OCI-LY7 (cell line): ENCODE measurements at regions not wholly inside any gene's neighbourhood (a gene's known extent, or its start where the extent isn't known, plus 50 kb on each side); places are given as distances from the start of the nearest gene placed in this dataset.

ENCODE experiments used
- BruUV-seq: library from RNA; stranded (reverse); fragments of 400-500 nt; replicated peaks from 2 replicates; lab custom pipeline; 2021; lab: Mats Ljungman, UMichigan
- CTCF ChIA-PET: fragments of 300-600 bp; sonication (Branson Sonifier 250); formaldehyde crosslinking; loops from one replicate; lab custom pipeline; 2022; ENCODE audit warnings: antibody characterized with exemption; ENCODE audit not compliant: unreplicated experiment; lab: Charles Lee
- POLR2A ChIA-PET: fragments of 300-600 bp; sonication (Branson Sonifier 250); formaldehyde crosslinking; loops from one replicate; lab custom pipeline; 2022; ENCODE audit warnings: antibody characterized with exemption; lab: Charles Lee
- DNase-seq: peaks from one replicate; pipeline ENCODE4 v3.0.0-alpha.2; 2015; ENCODE audit warnings: low spot score
- H2AFZ ChIP-seq: fragments of 200-600 bp; sonication (generic), shearing (Covaris generic); 2 replicates; pipeline ENCODE4 v1.6.1; 2014; ENCODE audit warnings: mild to moderate bottlenecking, antibody characterized with exemption, low read length, moderate library complexity
- H3K27ac ChIP-seq: fragments of 200-600 bp; sonication (generic); 2 replicates; pipeline ENCODE4 v1.5.1; 2014; ENCODE audit warnings: mixed run types, low read depth, mild to moderate bottlenecking, moderate library complexity, low read length, inconsistent platforms; ENCODE audit not compliant: poor library complexity, severe bottlenecking
- H3K36me3 ChIP-seq: fragments of 200-600 bp; sonication (generic); 2 replicates; pipeline ENCODE4 v1.6.1; 2014; ENCODE audit warnings: mild to moderate bottlenecking, antibody characterized with exemption, low read length, moderate library complexity, mixed read lengths; ENCODE audit not compliant: insufficient read depth
- H3K4me1 ChIP-seq: fragments of 200-600 bp; sonication (generic); 2 replicates; pipeline ENCODE4 v1.5.1; 2014; ENCODE audit warnings: mild to moderate bottlenecking, low read length; ENCODE audit not compliant: insufficient read depth, poor library complexity, severe bottlenecking
- H3K4me2 ChIP-seq: fragments of 200-600 bp; sonication (generic); 2 replicates; pipeline ENCODE4 v1.6.1; 2014; ENCODE audit warnings: mild to moderate bottlenecking, low read length
- H3K4me3 ChIP-seq: fragments of 200-600 bp; sonication (generic); 2 replicates; pipeline ENCODE4 v1.5.1; 2014; ENCODE audit warnings: mild to moderate bottlenecking, low read depth, low read length; ENCODE audit not compliant: poor library complexity, severe bottlenecking
- H3K79me2 ChIP-seq: fragments of 200-600 bp; sonication (generic); 2 replicates; pipeline ENCODE4 v1.6.1; 2016; ENCODE audit warnings: low read depth, mild to moderate bottlenecking, low read length, moderate library complexity, mixed read lengths; ENCODE audit not compliant: insufficient read depth
- H3K9me2 ChIP-seq: fragments of 200-600 bp; sonication (generic); 2 replicates; pipeline ENCODE4 v1.6.1; 2016; ENCODE audit warnings: mild to moderate bottlenecking, low read length, mixed read lengths; ENCODE audit not compliant: insufficient read depth
- H3K9me3 ChIP-seq: fragments of 200-600 bp; sonication (generic); 2 replicates; pipeline ENCODE4 v1.6.1; 2014; ENCODE audit warnings: mild to moderate bottlenecking, mixed run types, low read length, mixed read lengths
- H4K20me1 ChIP-seq: fragments of 200-600 bp; sonication (generic); 2 replicates; pipeline ENCODE4 v1.6.1; 2014; ENCODE audit warnings: mild to moderate bottlenecking, antibody characterized with exemption, low read length, moderate library complexity, mixed read lengths; ENCODE audit not compliant: insufficient read depth
- EZH2phosphoT487 ChIP-seq: fragments of 200-600 bp; sonication (generic); IDR thresholded peaks from 2 replicates; pipeline ENCODE4 v1.6.1; 2018; ENCODE audit warnings: low read depth, borderline replicate concordance, mild to moderate bottlenecking, mixed run types, antibody characterized with exemption, low read length, moderate library complexity, mixed read lengths
- intact Hi-C: fragments of 100-400 bp; cut with micrococcal nuclease; formaldehyde crosslinking; loops from one replicate; pipeline ENCODE4 v1.10.0; 2022; ENCODE audit not compliant: unreplicated experiment
- TF ChIP-seq, protein P1 (sequence below): fragments of 200-600 bp; sonication (generic); conservative IDR thresholded peaks from 2 replicates; pipeline ENCODE4 v1.5.1; 2014; ENCODE audit warnings: mild to moderate bottlenecking, antibody characterized with exemption, low read length, moderate library complexity, mixed read lengths

DNA sequence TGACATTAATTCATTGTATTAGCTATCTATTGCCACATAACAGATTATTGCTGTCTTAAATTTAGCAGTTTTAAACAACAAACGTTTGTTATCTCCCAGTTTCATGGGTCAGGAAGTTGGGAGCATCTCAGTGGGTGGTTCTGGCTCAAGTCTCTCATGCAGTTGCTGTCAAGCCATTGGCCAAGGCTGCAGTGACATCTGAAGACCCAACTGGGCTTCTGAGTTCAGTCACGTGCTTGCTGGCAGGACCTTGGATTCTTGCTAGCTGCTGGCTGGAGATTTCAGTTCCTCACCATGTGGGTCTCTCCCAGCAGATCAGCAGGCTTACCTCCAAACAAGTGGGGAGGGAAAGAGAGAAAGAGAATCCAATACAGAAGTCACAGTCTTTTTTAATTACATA lies 152.6 kb upstream of the EXOC2 start:
- no peak overlapping the region for H3K27ac ChIP-seq
- TF ChIP-seq, protein P1, sequence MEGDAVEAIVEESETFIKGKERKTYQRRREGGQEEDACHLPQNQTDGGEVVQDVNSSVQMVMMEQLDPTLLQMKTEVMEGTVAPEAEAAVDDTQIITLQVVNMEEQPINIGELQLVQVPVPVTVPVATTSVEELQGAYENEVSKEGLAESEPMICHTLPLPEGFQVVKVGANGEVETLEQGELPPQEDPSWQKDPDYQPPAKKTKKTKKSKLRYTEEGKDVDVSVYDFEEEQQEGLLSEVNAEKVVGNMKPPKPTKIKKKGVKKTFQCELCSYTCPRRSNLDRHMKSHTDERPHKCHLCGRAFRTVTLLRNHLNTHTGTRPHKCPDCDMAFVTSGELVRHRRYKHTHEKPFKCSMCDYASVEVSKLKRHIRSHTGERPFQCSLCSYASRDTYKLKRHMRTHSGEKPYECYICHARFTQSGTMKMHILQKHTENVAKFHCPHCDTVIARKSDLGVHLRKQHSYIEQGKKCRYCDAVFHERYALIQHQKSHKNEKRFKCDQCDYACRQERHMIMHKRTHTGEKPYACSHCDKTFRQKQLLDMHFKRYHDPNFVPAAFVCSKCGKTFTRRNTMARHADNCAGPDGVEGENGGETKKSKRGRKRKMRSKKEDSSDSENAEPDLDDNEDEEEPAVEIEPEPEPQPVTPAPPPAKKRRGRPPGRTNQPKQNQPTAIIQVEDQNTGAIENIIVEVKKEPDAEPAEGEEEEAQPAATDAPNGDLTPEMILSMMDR: no peak
- TF ChIP-seq EZH2phosphoT487: no peak
- no peak for DNase-seq
- ChIA-PET POLR2A (no interaction called here), CTCF (no interaction called here)
- no peak overlapping the region for H2AFZ ChIP-seq
- intact Hi-C loops: no loop called here
- H4K20me1 ChIP-seq: no peaks in the 10 kb centered on the region
- H3K4me2 ChIP-seq: no peak overlapping the region
- no peaks in the 10 kb centered on the region for H3K9me2 ChIP-seq
- BruUV-seq: no TSS peak
- H3K36me3 ChIP-seq: no peaks in the 10 kb centered on the region
- no peaks in the 10 kb centered on the region for H3K9me3 ChIP-seq
- H3K79me2 ChIP-seq: no peaks in the 10 kb centered on the region
- H3K4me1 ChIP-seq: no peaks in the 10 kb centered on the region
- H3K4me3 ChIP-seq: no peak overlapping the region

DNA sequence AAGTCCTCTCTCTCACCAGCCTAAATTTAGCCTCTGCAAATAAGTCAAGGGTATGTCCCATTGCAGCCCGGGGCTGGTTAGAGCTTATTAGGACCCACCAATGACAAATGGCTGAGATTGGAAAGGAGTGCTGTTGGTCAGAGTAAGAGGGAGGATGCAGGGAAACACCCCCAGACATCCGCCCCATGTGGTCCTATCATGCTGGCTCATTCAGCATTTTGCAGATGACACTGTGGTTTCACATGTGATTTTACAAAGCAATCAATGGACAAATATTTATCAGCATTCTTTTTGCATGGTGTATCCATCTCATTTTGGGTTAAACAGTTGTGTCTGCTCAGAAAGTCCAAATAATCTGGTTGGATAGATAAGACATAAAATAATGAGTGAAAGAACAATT lies 152.2 kb upstream of the EXOC2 start:
- no peak overlapping the region for H3K4me2 ChIP-seq
- H3K4me3 ChIP-seq: no peak overlapping the region
- intact Hi-C loops: no loop called here
- ChIA-PET CTCF (no interaction called here), POLR2A (interaction anchor here (1.1 kb wide), 1 partner anchor 171 kb away, joined by 3 read pairs; no protein-coding TSS in a partner anchor)
- H2AFZ ChIP-seq: no peak overlapping the region
- H3K9me2 ChIP-seq: no peaks in the 10 kb centered on the region
- TF ChIP-seq EZH2phosphoT487: no peak
- TF ChIP-seq, protein P1: no peak
- H3K27ac ChIP-seq: no peak overlapping the region
- no peaks in the 10 kb centered on the region for H3K79me2 ChIP-seq
- no TSS peak for BruUV-seq
- H3K36me3 ChIP-seq: no peaks in the 10 kb centered on the region
- H3K4me1 ChIP-seq: no peaks in the 10 kb centered on the region
- H4K20me1 ChIP-seq: no peaks in the 10 kb centered on the region
- no peaks in the 10 kb centered on the region for H3K9me3 ChIP-seq
- DNase-seq: no peak

DNA sequence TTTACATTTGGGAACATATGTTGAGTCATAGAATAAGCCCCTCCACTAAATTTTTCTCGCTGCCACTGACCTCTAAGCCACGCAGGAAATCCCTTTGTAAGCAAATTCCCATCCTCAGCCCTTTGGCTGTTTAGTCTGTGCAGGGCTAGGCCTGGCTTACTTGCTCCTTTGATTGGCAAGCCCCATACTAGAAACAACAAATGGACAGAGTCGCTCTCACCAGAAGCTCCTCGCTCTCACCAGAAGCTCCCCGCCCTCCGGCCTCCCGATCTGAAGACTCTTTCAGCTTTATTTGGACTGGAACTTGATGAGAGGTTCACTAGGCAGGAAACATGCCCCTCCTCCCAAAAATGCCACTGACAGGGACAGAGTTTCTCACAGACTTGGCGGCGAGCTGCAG lies 149.2 kb upstream of the EXOC2 start:
- Histone ChIP-seq H3K36me3 (no peaks in the 10 kb centered on the region), H4K20me1 (no peaks in the 10 kb centered on the region), H3K9me2 (no peaks in the 10 kb centered on the region), H3K9me3 (no peaks in the 10 kb centered on the region), H3K4me3 (no peak overlapping the region), H3K79me2 (no peaks in the 10 kb centered on the region), H3K4me2 (no peak overlapping the region), H3K4me1 (no peaks in the 10 kb centered on the region), H3K27ac (no peak overlapping the region), H2AFZ (no peak overlapping the region)
- TF ChIP-seq EZH2phosphoT487: no peak
- TF ChIP-seq, protein P1: no peak
- ChIA-PET POLR2A (no interaction called here), CTCF (interaction anchor here (0.6 kb wide), 1 partner anchor 895 kb away, joined by 3 read pairs; no protein-coding TSS in a partner anchor)
- BruUV-seq: no TSS peak
- intact Hi-C loops: no loop called here
- DNase-seq: no peak
